Breast epithelium (tissue), 3 donors: ENCODE measurements at regions not wholly inside any gene's neighbourhood (a gene's known extent, or its start where the extent isn't known, plus 50 kb on each side); places are given as distances from the start of the nearest gene placed in this dataset.

ENCODE experiments used
- CTCF ChIP-seq, 3 donors: fragments of 450-650 bp; IDR thresholded peaks; one replicate each; pipeline ENCODE4 v1.5.1; 2016 to 2017; ENCODE audit warnings: antibody characterized with exemption in 3 of 3, mild to moderate bottlenecking in 3 of 3, moderate library complexity in 3 of 3
- POLR2A ChIP-seq: fragments of 450-650 bp; IDR thresholded peaks from one replicate; pipeline ENCODE4 v1.6.1; 2016; ENCODE audit warnings: antibody characterized with exemption, mild to moderate bottlenecking, moderate library complexity
- POLR2AphosphoS5 ChIP-seq, 3 donors: sonication (generic); formaldehyde crosslinking; IDR thresholded peaks; one replicate each; pipeline ENCODE4 v1.6.1; 2017; ENCODE audit warnings: antibody characterized with exemption in 3 of 3

- TF ChIP-seq POLR2A (no peak), CTCF (IDR thresholded peaks at IDR 0.05) (no peak), POLR2AphosphoS5 (IDR thresholded peaks at IDR 0.05) (no peak)
These were observed 145.2 kb downstream of the ADRA2C start for GRCh38 chr4:3911252-3911856.
